Fibroblast of skin of left biceps (primary cell): ENCODE measurements at regions not wholly inside any gene's neighbourhood (a gene's known extent, or its start where the extent isn't known, plus 50 kb on each side); places are given as distances from the start of the nearest gene placed in this dataset.

Source experiments
- DNase-seq, 2 experiments: peaks; one replicate each; pipeline ENCODE4 v3.0.0-alpha.2; 2013; ENCODE audit warnings: low read depth in 2 of 2

GRCh38 chr5:143497749-143498148 lies 94.3 kb upstream of the NR3C1 start:
- no peak for DNase-seq

GRCh38 chr5:143496943-143497342 lies 93.5 kb upstream of the NR3C1 start:
- DNase-seq = no peak

GRCh38 chr5:143495821-143496275 lies 92.4 kb upstream of the NR3C1 start:
- DNase-seq = peak; percentile 69 to 72

GRCh38 chr5:143495110-143495509 lies 91.6 kb upstream of the NR3C1 start:
- DNase-seq = no peak

GRCh38 chr5:143494595-143494994 lies 91.1 kb upstream of the NR3C1 start:
- no peak for DNase-seq

- peak; percentile 65 to 66 for DNase-seq
Measured at GRCh38 chr5:143494162-143494561, 90.7 kb upstream of the NR3C1 start.

- DNase-seq = no peak
Measured at GRCh38 chr5:143492783-143493182, 89.3 kb upstream of the NR3C1 start.

GRCh38 chr5:143491646-143492045 lies 88.2 kb upstream of the NR3C1 start:
- DNase-seq = no peak

- no peak for DNase-seq
Measured at GRCh38 chr5:143488381-143488780, 84.9 kb upstream of the NR3C1 start.

- DNase-seq = no peak
Measured at GRCh38 chr5:143484601-143485000, 81.1 kb upstream of the NR3C1 start.

GRCh38 chr5:143481697-143482531 lies 78.4 kb upstream of the NR3C1 start:
- DNase-seq = no peak

GRCh38 chr5:143480001-143480400 lies 76.5 kb upstream of the NR3C1 start:
- DNase-seq = no peak

GRCh38 chr5:143479394-143479793 lies 75.9 kb upstream of the NR3C1 start:
- no peak for DNase-seq

- no peak for DNase-seq
Measured at GRCh38 chr5:143476601-143477211, 73.2 kb upstream of the NR3C1 start.

GRCh38 chr5:143474616-143475015 lies 71.1 kb upstream of the NR3C1 start:
- no peak for DNase-seq

GRCh38 chr5:143473481-143473880 lies 70.0 kb upstream of the NR3C1 start:
- DNase-seq = no peak

- no peak for DNase-seq
Measured at GRCh38 chr5:143472576-143472975, 69.1 kb upstream of the NR3C1 start.

- DNase-seq = no peak
Measured at GRCh38 chr5:143471666-143472464, 68.4 kb upstream of the NR3C1 start.

GRCh38 chr5:143471041-143471509 lies 67.6 kb upstream of the NR3C1 start:
- DNase-seq = no peak

- no peak for DNase-seq
Measured at GRCh38 chr5:143470120-143470519, 66.6 kb upstream of the NR3C1 start.

GRCh38 chr5:143469125-143469524 lies 65.6 kb upstream of the NR3C1 start:
- DNase-seq = no peak

GRCh38 chr5:143466632-143467031 lies 63.1 kb upstream of the NR3C1 start:
- no peak for DNase-seq
